NOMO-1 treated with dmso at 0.1 percent for 144 hours (cell line): ENCODE measurements at regions not wholly inside any gene's neighbourhood (a gene's known extent, or its start where the extent isn't known, plus 50 kb on each side); places are given as distances from the start of the nearest gene placed in this dataset.
A peak's percentile ranks its signal among the peaks of the same experiment; 100 is the strongest.

Experiments
- DNase-seq: peaks from one replicate; lab custom pipeline; 2025; ENCODE audit not compliant: unreplicated experiment; lab: John Stamatoyannopoulos, UW

DNA sequence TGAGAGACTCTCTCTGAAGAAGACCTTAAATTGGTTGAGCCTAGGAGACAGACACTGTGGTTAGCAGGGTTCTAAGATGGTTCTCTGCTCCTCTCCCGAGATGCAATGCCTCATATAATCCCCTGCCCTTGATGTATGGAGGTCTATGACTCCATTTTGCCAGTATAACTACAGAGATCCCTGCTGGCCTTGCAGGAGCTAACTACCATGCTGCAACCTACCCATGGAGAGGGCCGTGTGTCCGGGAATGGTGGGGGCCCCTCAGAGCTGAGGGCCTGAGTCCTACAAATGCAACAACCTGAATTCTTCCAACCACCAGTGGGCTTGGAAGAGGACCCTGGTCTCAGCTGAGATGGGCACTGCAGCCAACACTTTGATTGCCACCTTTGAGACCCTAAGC is 388.0 kb downstream of the SETD4 start:
- DNase-seq = no peak

DNA sequence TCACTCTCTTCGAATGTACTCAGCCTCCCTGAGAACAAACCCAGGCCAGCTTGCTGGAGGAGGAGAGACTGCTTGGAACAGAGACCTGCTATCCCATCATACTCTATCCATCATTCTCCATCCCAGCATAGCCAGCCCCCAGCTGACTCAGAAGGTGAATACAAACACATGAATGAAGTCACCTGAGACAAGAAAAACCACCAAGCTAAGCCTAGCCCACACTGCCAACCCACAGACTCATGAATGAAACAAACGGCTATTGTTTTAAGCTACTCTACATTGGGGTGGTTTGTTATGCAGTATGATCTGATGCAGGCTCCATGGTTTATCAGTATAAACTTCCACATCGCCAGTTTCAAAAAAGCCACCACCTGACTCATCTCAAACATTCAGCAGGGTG is 395.6 kb downstream of the SETD4 start:
- DNase-seq = no peak

DNA sequence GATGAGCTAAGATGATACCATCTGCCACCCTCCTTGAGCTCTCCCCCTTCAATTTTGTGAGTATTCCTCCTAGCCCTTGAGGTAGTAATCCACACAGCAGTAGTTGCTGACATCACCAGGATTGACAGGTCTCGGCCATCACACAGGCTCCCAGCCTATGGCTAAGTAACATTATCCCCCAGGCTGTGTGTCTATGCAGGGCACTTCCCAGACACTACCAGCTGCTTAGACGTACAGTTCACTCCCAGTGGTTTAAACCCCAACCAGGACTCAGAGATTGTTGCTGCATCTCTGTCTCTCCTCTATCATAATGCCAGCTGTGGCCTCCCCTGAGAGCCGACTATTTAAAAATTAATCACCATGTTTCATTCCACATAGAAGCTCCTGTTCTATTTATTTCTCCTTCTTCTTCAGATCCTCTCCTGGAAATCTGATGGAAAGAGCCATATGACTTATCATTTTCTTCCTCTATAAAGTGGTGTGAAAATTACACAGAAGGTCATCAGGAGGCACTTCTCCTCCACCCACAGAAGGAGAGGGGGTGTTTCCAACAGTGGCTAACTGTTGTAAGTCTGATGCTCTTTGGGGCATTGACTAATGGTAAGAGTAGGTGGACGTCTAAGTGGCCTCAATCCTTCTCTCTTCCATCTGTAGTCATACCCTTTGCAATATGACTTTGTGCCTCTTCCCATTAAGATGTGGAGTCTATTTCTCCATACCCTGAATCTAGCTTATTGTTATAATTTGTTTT is 396.3 kb downstream of the SETD4 start:
- no peak for DNase-seq

DNA sequence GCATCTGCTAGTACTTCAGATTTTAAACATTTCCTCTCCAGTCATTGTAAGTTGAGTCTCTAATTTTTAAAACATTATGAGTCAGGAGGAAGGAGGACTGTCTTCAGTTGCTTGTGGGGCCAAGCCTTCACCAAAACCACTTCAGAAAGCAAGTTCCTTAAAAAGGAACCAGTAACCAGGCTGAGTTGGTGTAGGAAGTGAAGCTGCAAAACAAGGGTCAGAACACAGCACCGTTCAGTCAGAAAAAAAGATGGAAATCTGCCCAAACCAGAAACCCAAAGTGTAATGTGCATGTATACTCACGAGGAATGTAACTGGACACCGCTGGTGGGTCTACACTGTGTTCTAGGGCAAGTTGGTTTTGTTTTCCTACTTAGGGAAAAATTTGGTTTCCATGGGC is 402.1 kb downstream of the SETD4 start:
- DNase-seq = peak; percentile 89

DNA sequence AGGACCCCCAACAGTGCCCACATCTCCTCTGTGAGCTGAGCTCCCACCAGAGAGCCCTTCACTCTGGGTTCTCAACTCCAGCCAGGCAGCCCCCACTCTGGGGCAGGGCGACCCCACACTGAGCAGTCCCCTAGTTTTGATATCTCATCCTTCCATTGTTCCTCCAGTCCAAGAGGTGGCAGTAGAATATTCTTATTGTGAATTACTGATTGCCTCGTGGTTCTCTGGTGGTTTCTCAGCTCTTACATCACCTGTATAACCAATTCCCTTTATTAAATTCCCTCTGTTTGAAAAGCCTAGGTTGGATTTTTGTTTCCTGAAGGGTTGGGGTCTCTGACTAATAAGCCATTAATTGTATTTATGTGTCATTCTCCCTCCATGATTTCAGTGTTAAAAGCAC is 407.5 kb downstream of the SETD4 start:
- DNase-seq = no peak

DNA sequence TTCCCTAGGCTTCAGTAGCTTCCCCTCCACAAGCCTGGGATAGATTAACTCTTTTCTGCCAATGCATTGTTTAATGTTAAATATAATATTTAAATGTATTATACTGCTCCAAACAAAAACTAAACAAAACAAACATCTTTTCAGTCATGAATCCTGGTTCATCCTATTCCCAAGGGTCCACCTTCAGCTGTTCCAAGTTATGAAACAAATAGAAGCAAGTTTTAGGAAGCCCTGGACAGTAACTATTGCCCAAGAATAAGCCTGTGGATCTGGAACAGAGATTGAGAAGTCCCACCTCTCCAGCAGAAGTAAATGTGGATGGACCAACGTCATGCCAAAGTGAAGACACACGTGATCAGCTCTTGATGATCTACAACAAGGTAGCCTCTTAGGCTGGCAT is 408.1 kb downstream of the SETD4 start:
- no peak for DNase-seq

DNA sequence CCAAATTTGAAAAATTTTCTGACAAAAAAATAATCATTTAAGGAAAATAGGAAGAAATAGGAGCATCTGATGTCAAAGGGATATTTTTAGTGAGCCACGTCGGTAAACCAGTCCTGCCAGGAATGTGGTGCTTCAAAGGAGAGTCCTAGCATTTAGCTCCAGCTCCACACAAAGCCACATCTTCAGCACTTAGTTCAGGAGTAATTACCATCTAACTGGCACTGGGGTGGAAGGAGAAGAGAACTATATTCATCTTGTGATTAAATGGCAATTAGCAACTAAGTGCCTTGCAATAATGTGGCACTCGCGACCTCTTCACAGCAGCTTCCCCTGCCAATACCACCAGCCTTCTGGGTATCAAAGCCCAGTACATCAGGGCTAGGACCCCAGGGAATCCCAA is 409.1 kb downstream of the SETD4 start:
- DNase-seq = no peak

DNA sequence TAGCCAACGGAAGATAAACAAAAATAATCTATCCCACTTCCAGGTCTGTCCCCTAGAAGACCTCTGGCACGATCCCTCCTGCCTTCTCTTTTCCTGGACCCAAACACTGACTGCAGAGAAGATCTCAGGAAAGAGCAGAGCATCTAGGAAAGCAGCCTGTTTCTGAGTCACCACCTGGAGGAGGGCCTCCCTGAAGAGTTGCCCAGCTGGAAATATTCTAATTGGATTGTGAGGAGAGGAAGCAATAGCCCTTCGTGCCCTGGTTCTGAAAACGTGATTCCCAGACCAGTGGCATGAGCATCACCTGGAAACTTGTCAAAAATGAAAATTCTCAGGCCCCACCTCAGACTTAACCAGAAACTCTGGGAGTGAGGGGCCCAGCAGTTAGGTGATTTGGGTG is 411.1 kb downstream of the SETD4 start:
- DNase-seq = no peak

DNA sequence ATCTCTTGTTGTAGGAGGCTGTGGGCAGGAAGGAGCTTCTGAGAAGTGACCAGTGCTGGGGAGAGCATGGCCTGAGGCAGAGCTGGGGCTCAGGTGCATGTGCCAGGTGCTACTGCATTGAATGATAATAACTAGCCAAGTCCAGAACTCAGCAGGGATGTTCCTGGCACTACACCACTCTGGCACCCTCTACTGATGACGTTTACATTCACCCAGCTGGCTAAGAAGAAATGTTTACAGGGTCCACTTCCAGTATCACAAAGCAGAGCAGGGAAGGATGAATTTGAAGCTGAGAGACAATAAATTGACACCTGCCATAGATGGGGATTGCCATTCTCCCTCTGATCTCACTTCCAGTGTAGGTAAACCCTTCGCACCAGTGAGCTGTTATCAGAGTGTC is 411.8 kb downstream of the SETD4 start:
- no peak for DNase-seq

DNA sequence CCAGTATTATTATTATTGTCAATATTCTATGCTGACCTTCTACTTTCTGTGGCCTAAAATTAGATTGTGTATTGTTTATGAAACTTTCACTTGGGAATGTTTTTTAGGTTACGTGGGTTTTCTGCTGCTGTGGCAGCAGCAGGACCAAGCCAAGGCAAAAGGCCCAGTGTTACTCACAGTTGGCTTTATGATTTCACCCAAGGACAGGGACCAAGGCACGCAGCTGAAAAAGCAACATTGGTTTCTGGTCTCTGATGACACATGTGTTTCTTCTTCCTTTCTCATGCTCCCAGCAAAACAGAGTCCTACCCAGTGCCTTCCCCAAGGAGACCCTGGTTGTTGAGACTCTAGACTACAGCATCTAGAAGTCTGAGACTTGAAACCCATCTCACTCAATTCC is 413.7 kb downstream of the SETD4 start:
- DNase-seq = no peak

DNA sequence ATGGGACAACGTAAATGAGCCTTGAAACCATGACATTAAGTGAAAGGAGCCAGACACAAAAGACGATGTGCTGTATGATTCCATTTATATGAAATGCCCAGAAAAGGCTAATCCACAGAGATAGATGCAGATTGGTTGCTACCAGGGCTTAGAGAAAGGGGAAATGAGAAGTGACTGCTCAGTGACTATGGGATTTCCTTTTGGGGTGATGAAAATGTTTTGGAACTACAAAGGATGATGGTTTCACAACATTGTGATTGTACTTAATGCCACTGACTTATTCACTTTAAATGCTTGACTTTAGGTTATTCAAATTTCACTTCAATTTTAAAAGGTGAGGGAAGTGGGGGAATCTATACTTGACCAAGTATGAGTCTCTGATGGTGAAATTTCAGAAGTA is 414.3 kb downstream of the SETD4 start:
- DNase-seq = no peak

DNA sequence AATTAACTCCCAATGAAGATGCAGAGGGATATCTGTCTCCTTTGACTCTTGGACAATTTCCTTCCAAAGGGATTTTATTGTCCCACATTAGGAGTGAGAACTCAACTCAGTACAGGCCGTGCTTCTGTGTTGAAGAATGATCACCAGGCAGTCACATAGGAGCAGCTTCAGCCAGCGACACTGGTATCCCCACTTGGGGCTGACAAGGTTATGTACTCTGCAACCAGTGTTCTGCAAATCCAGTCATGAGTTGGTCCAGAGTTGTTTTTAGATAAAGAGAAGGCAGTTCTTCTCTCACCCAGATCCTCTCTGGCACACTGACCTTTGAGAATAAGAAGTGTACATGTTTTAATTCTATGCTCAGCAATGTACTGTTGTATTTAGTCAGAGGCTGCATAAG is 415.8 kb downstream of the SETD4 start:
- no peak for DNase-seq

DNA sequence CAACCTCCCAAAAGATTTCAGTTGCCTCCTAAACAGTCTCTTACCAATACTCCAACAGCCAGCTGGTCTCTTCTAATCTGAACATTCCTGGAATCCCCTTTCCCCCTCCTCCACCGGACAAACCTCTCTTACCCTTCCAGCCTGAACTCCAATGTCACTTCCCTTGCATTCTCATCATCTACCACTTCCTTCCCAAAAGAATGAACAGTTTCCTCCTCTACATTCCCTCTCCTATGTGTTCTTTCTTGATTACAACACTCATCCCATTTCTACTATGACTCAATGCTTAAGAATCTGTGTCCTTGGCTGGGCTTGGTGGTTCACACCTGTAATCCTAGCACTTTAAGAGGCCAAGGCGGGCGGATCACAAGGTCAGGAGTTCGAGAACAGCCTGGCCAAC is 417.1 kb downstream of the SETD4 start:
- no peak for DNase-seq

DNA sequence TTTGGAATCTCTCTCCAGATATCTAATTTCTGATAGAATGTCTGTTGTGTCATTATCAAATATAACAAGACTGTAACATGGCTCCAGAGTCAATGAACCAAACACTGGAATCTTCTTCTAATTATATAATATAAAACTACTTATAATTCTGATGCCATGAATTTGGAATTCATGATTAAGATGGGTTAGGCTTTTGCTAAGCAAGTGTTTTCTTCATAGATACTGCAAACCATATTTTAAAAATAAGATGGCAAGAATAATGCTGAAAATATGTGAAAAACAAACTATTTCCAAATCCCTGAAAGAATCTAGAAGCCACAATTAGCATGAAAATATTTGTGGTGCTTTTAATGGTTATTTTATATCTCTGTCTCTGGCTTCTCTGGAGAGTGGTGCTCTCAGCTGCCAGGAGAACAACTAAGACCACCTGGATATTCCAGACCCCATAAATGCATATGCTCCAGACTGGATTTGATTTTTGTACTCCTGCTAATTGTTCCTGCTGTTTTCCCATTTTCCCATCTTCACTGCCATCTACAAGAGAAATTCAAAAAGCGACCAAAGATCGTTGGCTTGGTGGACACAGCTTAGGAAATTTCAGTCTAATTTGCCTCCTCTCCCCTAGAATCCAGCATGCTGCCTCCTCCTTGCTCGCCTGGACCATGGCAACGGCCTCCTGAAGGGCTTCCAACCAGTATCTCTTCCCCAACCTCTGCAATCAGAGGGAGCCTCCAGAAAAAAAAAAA is 418.9 kb downstream of the SETD4 start:
- no peak for DNase-seq

DNA sequence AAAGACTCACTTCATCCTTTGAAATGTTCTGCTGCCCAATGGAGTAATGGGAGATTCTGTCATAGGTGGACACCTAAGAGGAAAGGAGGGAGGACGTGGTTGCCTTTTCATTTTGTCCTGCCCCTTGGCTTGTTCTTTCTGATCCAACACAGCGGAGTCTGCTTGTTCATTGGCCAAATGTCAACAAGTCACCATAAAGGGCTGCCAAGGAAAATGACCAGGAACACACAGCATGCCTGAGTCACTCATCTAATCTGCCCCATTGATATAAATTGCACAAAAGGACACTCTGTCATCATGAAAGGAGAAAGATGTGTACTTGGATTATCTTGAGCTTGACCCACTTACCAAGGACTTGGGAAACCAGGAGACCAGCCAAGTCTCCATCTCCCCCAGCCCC is 422.9 kb downstream of the SETD4 start:
- DNase-seq = no peak

DNA sequence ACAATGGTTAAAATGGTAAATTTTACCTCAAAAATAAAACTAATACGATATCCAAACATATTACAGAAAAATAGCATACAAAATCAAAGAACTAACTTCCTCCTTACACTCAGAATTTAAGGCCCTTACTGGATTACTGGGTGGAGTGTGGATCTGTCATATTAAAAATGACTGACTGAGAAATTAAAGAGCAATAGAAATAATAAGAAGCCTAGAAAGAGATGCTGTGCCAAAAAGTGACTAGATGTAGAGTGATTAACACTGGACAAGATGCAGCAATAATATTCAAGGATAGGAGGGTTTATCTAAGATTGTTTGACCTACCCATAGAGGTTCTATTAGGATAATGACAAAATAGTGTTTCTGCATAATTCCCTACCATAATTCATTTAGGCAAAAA is 424.3 kb downstream of the SETD4 start:
- no peak for DNase-seq

DNA sequence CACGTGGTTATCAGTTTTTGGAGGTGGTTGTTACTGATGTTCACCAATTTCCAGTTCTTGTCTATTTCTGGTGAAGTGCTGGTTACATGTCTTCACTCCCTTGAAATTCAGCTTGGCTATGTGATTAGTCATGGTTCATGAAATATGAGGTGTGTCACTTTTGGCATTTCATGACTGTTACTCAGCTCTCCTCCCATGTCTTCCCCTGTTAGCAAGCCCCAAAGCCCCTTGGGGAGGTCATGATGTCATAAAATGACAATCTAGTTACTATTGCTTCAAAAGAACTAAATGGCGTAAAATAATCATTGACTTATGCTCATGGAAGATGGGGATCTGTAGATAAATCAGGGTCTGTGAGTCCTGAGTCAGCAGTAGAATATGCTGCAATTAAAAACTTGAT is 425.1 kb downstream of the SETD4 start:
- DNase-seq = no peak

DNA sequence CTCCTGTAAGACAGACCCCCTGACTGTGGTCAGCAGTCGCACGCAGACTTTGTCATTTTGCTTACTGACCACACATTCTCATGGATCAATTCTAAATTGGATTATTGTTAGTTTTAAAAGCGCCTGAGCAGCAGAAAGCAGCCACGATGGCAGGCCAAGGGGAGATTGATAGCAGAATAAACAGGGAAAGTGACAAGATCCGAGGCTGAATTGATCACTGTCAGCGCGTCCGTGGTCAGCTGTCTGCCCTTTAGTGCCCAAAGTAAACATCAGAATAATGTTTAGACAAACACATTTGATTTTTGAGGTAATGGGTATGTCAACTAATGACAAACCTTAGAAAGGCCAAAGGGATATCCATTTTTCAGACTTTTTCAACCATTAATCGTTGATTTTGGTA is 426.8 kb downstream of the SETD4 start:
- no peak for DNase-seq

DNA sequence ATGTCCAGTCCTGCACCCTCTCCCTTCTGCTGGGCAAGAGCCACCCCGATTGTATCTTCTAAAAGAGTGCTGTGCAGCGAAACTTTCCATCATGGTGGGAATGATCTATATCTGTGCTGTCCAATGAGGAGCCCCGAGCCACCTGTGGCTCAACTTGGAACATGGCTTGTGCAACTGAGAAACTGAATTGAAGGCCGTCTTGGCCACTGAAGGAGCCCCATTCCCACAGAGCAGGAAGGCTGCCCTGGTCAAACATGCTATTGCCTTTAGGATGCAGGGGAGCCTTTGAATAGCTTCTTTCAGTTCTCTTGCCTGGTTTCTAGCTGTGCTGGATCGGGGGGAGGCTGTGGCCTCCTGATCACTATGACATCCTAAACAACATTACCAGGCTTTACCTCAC is 427.6 kb downstream of the SETD4 start:
- no peak for DNase-seq

DNA sequence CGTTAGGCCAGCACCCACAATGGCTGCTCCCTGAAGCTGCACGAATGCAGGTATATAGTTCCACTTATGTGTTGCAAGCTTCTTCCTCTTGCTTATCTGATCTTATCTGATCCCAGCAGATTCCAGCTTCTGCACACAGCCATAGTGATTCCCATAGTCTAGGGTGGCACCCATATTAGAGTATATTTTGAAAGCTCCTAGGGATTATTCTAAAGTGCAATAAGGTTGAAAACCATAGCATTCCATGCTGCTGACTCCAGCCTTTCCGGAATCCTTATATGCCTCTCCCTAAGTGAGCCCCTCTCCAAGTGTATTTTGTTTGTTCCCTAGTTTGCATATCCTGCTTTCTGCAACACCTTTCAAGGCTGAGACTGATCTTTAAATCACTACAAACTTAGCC is 432.0 kb downstream of the SETD4 start:
- DNase-seq = no peak

DNA sequence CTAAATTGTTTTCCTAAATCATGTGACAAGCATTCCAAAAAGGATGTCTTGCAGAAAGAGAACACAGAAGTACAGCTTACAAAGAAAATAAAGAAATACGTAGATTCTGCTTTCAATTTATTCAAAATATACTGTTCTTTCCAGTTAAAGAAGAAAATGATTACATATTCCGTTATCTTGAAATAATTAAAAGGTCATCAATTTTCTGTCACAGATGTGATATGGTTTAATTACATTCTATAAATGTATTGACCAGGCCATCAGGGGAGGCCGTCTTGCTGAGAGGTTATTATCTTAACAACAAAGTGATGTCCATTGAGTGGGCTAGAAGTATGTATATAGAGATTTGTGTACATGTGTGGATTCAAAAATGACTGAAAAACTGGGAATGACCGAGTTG is 432.9 kb downstream of the SETD4 start:
- no peak for DNase-seq

DNA sequence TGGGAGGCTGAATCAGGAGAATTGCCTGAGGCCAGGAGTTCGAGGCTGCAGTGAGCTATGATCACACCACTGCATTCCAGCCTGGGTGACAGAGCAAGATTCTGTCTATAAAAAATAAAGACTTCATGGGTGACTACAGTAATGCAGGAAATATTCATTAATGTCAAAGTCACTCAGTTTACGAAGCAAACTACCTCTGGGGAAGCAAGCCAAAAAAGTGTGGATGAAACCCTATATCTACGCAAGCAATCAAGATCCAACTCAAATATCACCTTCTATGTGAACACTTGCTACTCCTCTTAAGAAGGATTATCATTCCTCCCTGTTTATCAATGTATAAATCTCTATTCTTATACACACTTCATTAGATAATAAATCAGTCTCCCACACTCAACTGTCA is 434.8 kb downstream of the SETD4 start:
- no peak for DNase-seq

DNA sequence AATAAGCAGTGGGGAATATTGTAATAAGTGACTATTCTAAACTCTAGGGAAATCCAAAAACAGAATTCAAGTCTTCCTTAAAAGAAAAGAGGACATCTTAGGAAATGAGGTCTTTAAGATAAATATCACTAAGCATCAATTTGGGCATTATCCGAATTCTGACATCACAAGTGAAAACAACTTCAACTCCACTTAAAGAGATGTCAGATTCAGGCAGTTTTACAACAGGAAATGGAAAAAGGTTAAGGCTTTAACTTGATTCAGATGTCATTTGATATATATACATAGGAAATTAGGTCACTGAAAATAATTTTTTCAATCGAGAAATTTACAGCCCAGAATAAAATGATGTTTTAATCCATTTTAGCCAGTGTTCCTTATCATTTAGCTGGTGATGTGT is 435.4 kb downstream of the SETD4 start:
- no peak for DNase-seq
